Sigmoid colon (tissue), 6 donors: ENCODE measurements at regions not wholly inside any gene's neighbourhood (a gene's known extent, or its start where the extent isn't known, plus 50 kb on each side); places are given as distances from the start of the nearest gene placed in this dataset.

ENCODE experiments used
- DNase-seq: peaks from one replicate; pipeline ENCODE4 v3.0.0-alpha.2; 2019
- H3K27ac ChIP-seq, 4 donors: fragments of 200-600 bp; sonication (generic); one replicate each; pipeline ENCODE4 v1.5.1; 2016 to 2019; ENCODE audit warnings: mild to moderate bottlenecking in 1 of 4
- H3K27me3 ChIP-seq, 3 donors: fragments of 200-600 bp; sonication (generic); one replicate each; pipeline ENCODE4 v1.5.1; 2019; ENCODE audit warnings: mild to moderate bottlenecking in 1 of 3
- H3K36me3 ChIP-seq, 4 donors: fragments of 200-600 bp; sonication (generic); one replicate each; pipeline ENCODE4 v1.5.1; 2016 to 2019
- H3K4me1 ChIP-seq, 4 donors: fragments of 200-600 bp; sonication (generic); one replicate each; pipeline ENCODE4 v1.5.1; 2017 to 2019
- H3K4me3 ChIP-seq, 4 donors: fragments of 200-600 bp; sonication (generic); one replicate each; pipeline ENCODE4 v1.5.1; 2017 to 2019; ENCODE audit warnings: mild to moderate bottlenecking in 2 of 4, moderate library complexity in 1 of 4
- H3K9me3 ChIP-seq, 4 donors: fragments of 200-600 bp in 3 of 4; sonication (generic) in 3 of 4; one replicate each; pipeline versions ENCODE4 v1.5.1 to v1.6.1; 2013 to 2019
- EP300 ChIP-seq, 4 donors: sonication (generic); formaldehyde crosslinking; IDR thresholded peaks; one replicate each; pipeline ENCODE4 v1.6.1; 2017; ENCODE audit warnings: antibody characterized with exemption in 4 of 4
- POLR2A ChIP-seq, 2 donors: fragments of 450-650 bp; IDR thresholded peaks; one replicate each; pipeline ENCODE4 v1.6.1; 2016; ENCODE audit warnings: antibody characterized with exemption in 2 of 2, mild to moderate bottlenecking in 2 of 2, moderate library complexity in 2 of 2
- POLR2AphosphoS5 ChIP-seq, 4 donors: sonication (generic); formaldehyde crosslinking; IDR thresholded peaks; one replicate each; pipeline ENCODE4 v1.6.1; 2017; ENCODE audit warnings: antibody characterized with exemption in 4 of 4
- WGBS, 2 donors: extraction: QIAGEN DNeasy Blood & Tissue Kit; methylation state at CpG; one replicate each; pipeline ENCODE4 v1.1.7; 2013; 5-methylcytosine and 5-hydroxymethylcytosine counted together
- intact Hi-C: fragments of 100-400 bp; cut with DNase I; formaldehyde crosslinking; loops from one replicate; pipeline ENCODE4 v1.15.1; 2023
- TF ChIP-seq, protein P1 (sequence below), 4 experiments: fragments of 450-650 bp in 3 of 4; fragments of 200-600 bp in 1 of 4; IDR thresholded peaks; one replicate each; pipeline ENCODE4 v1.5.1; 2016 to 2019; ENCODE audit warnings: antibody characterized with exemption in 4 of 4, mild to moderate bottlenecking in 3 of 4, moderate library complexity in 2 of 4
- donor health status: healthy with polysubstance abuse.
- donor health status: healthy.

DNA sequence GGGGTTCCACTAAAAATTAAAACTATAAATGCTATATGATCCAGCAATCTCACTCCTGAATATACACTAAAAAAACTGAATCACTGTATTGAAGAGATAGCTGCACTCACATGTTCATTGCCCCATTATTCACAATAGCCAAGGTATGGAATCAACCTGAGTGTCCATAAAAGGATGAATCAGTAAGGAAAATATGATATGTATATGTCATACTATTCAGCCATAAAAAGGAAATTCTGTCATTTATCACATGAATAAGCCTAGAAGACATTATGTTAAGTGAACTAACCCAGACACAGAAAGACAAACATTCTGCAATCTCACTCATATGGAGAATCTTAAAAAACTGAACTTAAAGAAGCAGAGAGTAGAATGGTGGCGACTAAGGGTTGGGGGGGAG lies 1376.2 kb upstream of the CDH9 start:
- Histone ChIP-seq H3K27ac (no peak overlapping the region), H3K36me3 (no peaks in the 10 kb centered on the region), H3K4me1 (no peaks in the 10 kb centered on the region), H3K9me3 (no peaks in the 10 kb centered on the region), H3K27me3 (no peaks in the 10 kb centered on the region), H3K4me3 (no peak overlapping the region)
- DNase-seq: no peak
- intact Hi-C loops: no loop called here
- no peak for TF ChIP-seq EP300 (IDR thresholded peaks at IDR 0.05)
- no peak for TF ChIP-seq POLR2A (IDR thresholded peaks at IDR 0.05)
- TF ChIP-seq, protein P1, sequence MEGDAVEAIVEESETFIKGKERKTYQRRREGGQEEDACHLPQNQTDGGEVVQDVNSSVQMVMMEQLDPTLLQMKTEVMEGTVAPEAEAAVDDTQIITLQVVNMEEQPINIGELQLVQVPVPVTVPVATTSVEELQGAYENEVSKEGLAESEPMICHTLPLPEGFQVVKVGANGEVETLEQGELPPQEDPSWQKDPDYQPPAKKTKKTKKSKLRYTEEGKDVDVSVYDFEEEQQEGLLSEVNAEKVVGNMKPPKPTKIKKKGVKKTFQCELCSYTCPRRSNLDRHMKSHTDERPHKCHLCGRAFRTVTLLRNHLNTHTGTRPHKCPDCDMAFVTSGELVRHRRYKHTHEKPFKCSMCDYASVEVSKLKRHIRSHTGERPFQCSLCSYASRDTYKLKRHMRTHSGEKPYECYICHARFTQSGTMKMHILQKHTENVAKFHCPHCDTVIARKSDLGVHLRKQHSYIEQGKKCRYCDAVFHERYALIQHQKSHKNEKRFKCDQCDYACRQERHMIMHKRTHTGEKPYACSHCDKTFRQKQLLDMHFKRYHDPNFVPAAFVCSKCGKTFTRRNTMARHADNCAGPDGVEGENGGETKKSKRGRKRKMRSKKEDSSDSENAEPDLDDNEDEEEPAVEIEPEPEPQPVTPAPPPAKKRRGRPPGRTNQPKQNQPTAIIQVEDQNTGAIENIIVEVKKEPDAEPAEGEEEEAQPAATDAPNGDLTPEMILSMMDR (IDR thresholded peaks at IDR 0.05): no peak
- TF ChIP-seq POLR2AphosphoS5 (IDR thresholded peaks at IDR 0.05): no peak
- 89 to 90% methylated on average over 1 of the region's 1 CpG for WGBS, 2 donors

DNA sequence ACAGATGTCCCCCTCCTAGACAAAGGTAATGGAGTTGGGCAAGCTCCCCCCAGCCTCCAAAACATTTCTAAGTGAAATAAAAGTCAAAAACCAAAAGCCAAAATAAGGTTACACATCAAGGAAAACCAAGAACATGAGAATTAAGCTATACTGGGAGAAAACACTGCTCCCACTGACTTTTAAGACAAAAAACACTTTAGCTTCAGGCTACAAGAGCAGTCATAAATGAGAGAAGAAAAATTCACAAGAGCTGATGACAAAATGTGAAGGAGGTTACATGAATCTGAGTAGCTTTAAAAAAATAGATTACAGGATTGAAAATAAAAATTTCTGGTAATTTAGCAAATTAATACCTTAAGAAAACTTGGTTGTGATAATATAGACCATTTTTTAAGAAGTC lies 1370.3 kb upstream of the CDH9 start:
- intact Hi-C loops: no loop called here
- Histone ChIP-seq H3K36me3 (no peaks in the 10 kb centered on the region), H3K27ac (no peak overlapping the region), H3K4me1 (no peaks in the 10 kb centered on the region), H3K4me3 (no peak overlapping the region), H3K9me3 (no peaks in the 10 kb centered on the region), H3K27me3 (no peaks in the 10 kb centered on the region)
- TF ChIP-seq EP300 (IDR thresholded peaks at IDR 0.05) (no peak), POLR2AphosphoS5 (IDR thresholded peaks at IDR 0.05) (no peak), POLR2A (IDR thresholded peaks at IDR 0.05) (no peak)
- TF ChIP-seq, protein P1 (IDR thresholded peaks at IDR 0.05): no peak
- DNase-seq: no peak

DNA sequence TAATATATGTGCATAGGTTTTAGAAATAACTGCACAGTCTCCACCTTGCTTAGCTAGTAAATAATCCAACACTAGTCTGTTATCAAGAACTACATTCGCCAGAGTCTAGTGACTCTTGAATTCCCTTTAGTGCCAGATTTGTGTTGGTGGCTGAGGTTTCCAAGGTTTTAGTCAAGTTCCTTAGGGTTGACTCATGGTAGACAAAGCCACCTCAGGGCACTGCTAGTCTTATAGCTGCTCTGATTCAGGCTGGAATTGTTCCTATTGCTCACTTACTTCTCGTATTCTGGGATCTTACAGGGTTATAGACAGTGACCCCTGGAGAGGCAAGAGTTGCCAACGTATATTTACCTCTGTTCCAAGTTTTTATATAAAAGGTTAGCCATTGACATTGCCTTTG lies 1369.8 kb upstream of the CDH9 start:
- no peaks in the 10 kb centered on the region for H3K9me3 ChIP-seq
- no peak for DNase-seq
- intact Hi-C loops: no loop called here
- no peaks in the 10 kb centered on the region for H3K4me1 ChIP-seq
- no peaks in the 10 kb centered on the region for H3K36me3 ChIP-seq
- WGBS, 2 donors: 71 to 85% methylated on average over 3 of the region's 3 CpGs
- H3K4me3 ChIP-seq: no peak overlapping the region
- TF ChIP-seq, protein P1 (IDR thresholded peaks at IDR 0.05): no peak
- TF ChIP-seq POLR2AphosphoS5 (IDR thresholded peaks at IDR 0.05) (no peak), POLR2A (IDR thresholded peaks at IDR 0.05) (no peak), EP300 (IDR thresholded peaks at IDR 0.05) (no peak)
- H3K27ac ChIP-seq: no peak overlapping the region
- no peaks in the 10 kb centered on the region for H3K27me3 ChIP-seq

DNA sequence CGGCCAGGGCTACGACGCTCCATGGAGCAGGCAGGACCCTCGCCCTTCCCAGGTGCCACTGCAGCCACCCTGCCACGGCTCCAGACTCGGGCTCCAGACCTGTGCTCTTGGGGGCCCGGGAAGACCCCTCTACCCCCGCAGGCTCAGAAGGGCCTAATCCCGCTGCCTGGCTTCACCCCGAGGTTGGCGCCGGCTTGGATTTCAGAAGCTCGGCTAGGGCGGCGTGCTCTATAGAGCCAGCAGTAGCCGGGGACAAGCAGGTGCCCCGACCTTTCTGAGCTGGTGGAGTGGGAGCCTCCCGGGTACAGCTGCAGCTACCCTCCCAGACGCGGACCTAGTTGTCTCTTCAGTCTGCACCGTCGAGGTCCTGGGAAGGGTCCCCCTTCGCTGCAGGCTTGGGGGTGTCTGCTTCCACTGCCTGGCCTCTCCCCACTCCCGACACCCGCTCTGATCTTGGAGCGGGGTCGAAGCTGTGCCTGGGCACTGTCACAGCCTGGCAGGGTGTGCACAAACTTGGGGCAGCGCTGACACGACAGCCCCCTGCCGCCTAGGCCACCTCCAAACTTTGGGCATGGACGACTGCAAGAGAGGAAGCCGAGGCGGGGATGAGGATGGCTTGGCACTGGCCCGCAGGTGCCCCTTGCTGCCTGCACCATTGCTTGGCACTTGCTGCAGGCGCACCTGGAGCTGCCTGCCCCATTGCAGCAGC lies 1366.1 kb upstream of the CDH9 start:
- no peaks in the 10 kb centered on the region for H3K9me3 ChIP-seq
- H3K27ac ChIP-seq: no peak overlapping the region
- peak; percentile 53 for DNase-seq
- 90 to 94% methylated on average over 35 of the region's 35 CpGs for WGBS, 2 donors
- TF ChIP-seq POLR2A (IDR thresholded peaks at IDR 0.05) (no peak), EP300 (IDR thresholded peaks at IDR 0.05) (no peak)
- TF ChIP-seq, protein P1 (IDR thresholded peaks at IDR 0.05): no peak
- no peaks in the 10 kb centered on the region for H3K27me3 ChIP-seq
- no peaks in the 10 kb centered on the region for H3K4me1 ChIP-seq
- H3K36me3 ChIP-seq: no peaks in the 10 kb centered on the region
- intact Hi-C loops: no loop called here
- H3K4me3 ChIP-seq: no peak overlapping the region

DNA sequence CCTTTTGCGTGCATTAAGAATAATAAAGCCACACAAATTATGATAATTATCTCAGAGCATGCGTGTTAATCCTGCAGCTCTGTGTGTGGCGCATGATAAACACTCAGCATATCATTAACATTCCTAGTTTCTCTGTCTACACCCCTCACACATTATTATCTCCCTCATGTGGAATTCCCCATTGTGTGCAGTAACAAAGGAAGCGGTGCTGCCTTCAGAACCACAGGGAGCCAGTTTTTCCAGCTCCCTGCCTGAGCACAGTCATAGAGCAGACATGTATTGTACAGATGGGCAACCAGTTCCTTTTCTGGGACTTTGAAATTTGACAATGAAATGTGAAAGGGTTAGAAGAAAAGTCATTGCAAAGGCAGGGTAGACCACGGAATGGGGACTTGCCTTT lies 1365.5 kb upstream of the CDH9 start:
- intact Hi-C loops: no loop called here
- 89 to 90% methylated on average over 5 of the region's 5 CpGs for WGBS, 2 donors
- no peak for TF ChIP-seq POLR2AphosphoS5 (IDR thresholded peaks at IDR 0.05)
- TF ChIP-seq POLR2A (IDR thresholded peaks at IDR 0.05): no peak
- no peak for TF ChIP-seq EP300 (IDR thresholded peaks at IDR 0.05)
- TF ChIP-seq, protein P1 (IDR thresholded peaks at IDR 0.05): no peak
- no peaks in the 10 kb centered on the region for H3K36me3 ChIP-seq
- H3K27ac ChIP-seq: no peak overlapping the region
- H3K4me1 ChIP-seq: no peaks in the 10 kb centered on the region
- H3K9me3 ChIP-seq: no peaks in the 10 kb centered on the region
- DNase-seq: no peak
- no peak overlapping the region for H3K4me3 ChIP-seq
- H3K27me3 ChIP-seq: no peaks in the 10 kb centered on the region
